ENCODE measurements at regions not wholly inside any gene's neighbourhood (a gene's known extent, or its start where the extent isn't known, plus 50 kb on each side); places are given as distances from the start of the nearest gene placed in this dataset.

- H3K4ac ChIP-seq (ENCODE audit: low read depth, low read length), result no peak overlapping the region
- no peaks in the 10 kb centered on the region; a peak in 1 of 5 replicates for H3K9me3 Mint-ChIP-seq
- H2BK12ac ChIP-seq (ENCODE audit: insufficient read length, low read depth, low read length), result no peak overlapping the region
- no peak overlapping the region for H3K23ac ChIP-seq (ENCODE audit: insufficient read length, low read depth, low read length)
- no peak for TF ChIP-seq CTCF (conservative IDR thresholded peaks at IDR 0.05)
- H2BK15ac ChIP-seq (ENCODE audit: low read depth, low read length), result no peak overlapping the region
- H3K27ac Mint-ChIP-seq, result no peak overlapping the region
- DNase-seq, result peak; percentile 35
- no peaks in the 10 kb centered on the region; the same call in 1 of the 2 replicates for H3K27me3 ChIP-seq (ENCODE audit: insufficient read depth, low read length)
- H3K27ac ChIP-seq (ENCODE audit: insufficient read length, low read depth, low read length), result no peak overlapping the region
- no peak overlapping the region for H3K56ac ChIP-seq (ENCODE audit: insufficient read length, low read depth, low read length)
- no peak overlapping the region for H2BK20ac ChIP-seq (ENCODE audit: low read depth, low read length, poor library complexity, severe bottlenecking)
- H3K79me1 ChIP-seq (ENCODE audit: insufficient read depth, low read depth, low read length, poor library complexity, severe bottlenecking), result no peaks in the 10 kb centered on the region
- H4K20me1 ChIP-seq (ENCODE audit: control insufficient read depth, insufficient read depth, insufficient read length), result no peaks in the 10 kb centered on the region
- no peak overlapping the region for H3K9ac ChIP-seq (ENCODE audit: extremely low read depth, insufficient read length, low read length)
- H3K9me3 ChIP-seq (ENCODE audit: control insufficient read depth, low read depth, low read length), result no peaks in the 10 kb centered on the region
- no peaks in the 10 kb centered on the region for H3K36me3 Mint-ChIP-seq (ENCODE audit: insufficient read depth in 1 of 3, low read depth in 3 of 3)
- peaks cover 17 to 22% of the 10 kb centered on the region in 2 experiments for H3K4me1 Mint-ChIP-seq
- no peaks in the 10 kb centered on the region for H3K27me3 Mint-ChIP-seq (ENCODE audit: low read depth)
- WGBS (ENCODE audit: extremely low coverage, insufficient read length, low lambda C conversion rate), result no CpG with 5 or more reads among the region's 9 CpGs
- no peak overlapping the region for H2AK5ac ChIP-seq (ENCODE audit: insufficient read length, low read length)
- H4K91ac ChIP-seq (ENCODE audit: insufficient read length, low read depth, low read length), result no peak overlapping the region
- H3K79me2 ChIP-seq (ENCODE audit: insufficient read depth, low read length), result no peaks in the 10 kb centered on the region
- no peak overlapping the region for H4K5ac ChIP-seq (ENCODE audit: insufficient read length, low read depth, low read length)
- H3K14ac ChIP-seq (ENCODE audit: insufficient read depth, low read length), result no peak overlapping the region
- 0 out of 2 replicates have a peak, but pooled peaks cover 2% of the 10 kb centered on the region for H3K4me1 ChIP-seq (ENCODE audit: insufficient read depth, low read length)
- no peak overlapping the region for H3K4me3 Mint-ChIP-seq
- no peak overlapping the region for H4K8ac ChIP-seq (replicated peaks; ENCODE audit: insufficient read length, low read depth, low read length)
- H3K4me2 ChIP-seq (ENCODE audit: insufficient read depth, insufficient read length, low read length), result no peak overlapping the region
- no peaks in the 10 kb centered on the region for H3K23me2 ChIP-seq (ENCODE audit: insufficient read length, low read depth, low read length, poor library complexity, severe bottlenecking)
- no peak overlapping the region for H3K18ac ChIP-seq (ENCODE audit: insufficient read length, low read depth, low read length)
- no peak overlapping the region for H2AFZ ChIP-seq (ENCODE audit: low read length)
- H2BK120ac ChIP-seq (ENCODE audit: low read depth, low read length, poor library complexity, severe bottlenecking), result no peak overlapping the region
- H2BK5ac ChIP-seq (ENCODE audit: insufficient read length, low read length), result no peak overlapping the region
- H3T11ph ChIP-seq (ENCODE audit: low read length), result no peak overlapping the region
Measured at GRCh38 chr2:6523476-6523875, 342.2 kb downstream of the CMPK2 start.

Measured in H9 (cell line).